C4-2B (cell line): ENCODE measurements at regions not wholly inside any gene's neighbourhood (a gene's known extent, or its start where the extent isn't known, plus 50 kb on each side); places are given as distances from the start of the nearest gene placed in this dataset.

ENCODE experiments used
- H3K27ac ChIP-seq: fragments of 450-650 bp; 2 replicates; pipeline ENCODE4 v1.5.1; 2017
- ZFX ChIP-seq: fragments of 450-650 bp; IDR thresholded peaks from 2 replicates; pipeline ENCODE4 v1.6.1; 2017
- TF ChIP-seq, protein P1 (sequence below): fragments of 450-650 bp; conservative IDR thresholded peaks from 2 replicates; pipeline ENCODE4 v1.5.1; 2017; ENCODE audit warnings: mild to moderate bottlenecking

DNA sequence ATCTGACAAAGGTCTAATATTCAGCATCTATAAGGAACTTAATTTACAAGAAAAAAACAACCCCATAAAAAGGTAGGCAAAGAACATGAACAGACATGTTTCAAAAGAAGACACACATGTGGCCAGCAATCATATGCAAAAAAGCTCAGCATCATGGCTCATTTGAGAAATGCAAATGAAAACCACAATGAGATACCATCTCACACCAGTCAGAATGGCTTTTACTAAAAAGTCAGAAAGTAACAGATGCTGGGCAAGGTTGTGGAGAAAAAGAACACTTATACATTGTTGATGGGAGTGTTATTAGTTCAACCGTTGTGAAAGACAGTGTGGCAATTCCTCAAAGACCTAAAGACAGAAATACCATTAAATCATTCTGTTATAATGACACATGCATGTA lies 289.9 kb upstream of the MMS22L start:
- TF ChIP-seq, protein P1, sequence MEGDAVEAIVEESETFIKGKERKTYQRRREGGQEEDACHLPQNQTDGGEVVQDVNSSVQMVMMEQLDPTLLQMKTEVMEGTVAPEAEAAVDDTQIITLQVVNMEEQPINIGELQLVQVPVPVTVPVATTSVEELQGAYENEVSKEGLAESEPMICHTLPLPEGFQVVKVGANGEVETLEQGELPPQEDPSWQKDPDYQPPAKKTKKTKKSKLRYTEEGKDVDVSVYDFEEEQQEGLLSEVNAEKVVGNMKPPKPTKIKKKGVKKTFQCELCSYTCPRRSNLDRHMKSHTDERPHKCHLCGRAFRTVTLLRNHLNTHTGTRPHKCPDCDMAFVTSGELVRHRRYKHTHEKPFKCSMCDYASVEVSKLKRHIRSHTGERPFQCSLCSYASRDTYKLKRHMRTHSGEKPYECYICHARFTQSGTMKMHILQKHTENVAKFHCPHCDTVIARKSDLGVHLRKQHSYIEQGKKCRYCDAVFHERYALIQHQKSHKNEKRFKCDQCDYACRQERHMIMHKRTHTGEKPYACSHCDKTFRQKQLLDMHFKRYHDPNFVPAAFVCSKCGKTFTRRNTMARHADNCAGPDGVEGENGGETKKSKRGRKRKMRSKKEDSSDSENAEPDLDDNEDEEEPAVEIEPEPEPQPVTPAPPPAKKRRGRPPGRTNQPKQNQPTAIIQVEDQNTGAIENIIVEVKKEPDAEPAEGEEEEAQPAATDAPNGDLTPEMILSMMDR = no peak
- TF ChIP-seq ZFX = no peak
- H3K27ac ChIP-seq = no peak overlapping the region

DNA sequence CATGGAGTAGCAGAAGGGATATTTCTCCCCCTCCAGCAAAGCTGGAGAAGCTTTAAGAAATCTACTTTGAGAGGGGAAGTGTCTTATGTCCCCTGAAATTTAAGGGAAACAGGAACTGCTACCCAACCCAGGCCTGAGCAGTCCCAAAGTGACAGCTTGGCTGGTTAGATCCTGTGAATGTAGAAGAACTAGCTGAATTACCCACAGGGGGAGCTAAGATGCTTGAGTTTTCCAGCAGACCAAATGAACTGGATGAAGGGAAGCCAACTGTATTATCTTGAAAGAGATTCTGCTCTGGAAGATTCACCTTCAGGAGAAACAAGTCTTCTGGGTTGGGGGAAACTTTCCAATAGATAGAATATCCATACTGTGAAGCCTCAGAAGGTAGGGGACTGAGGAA lies 303.3 kb upstream of the MMS22L start:
- TF ChIP-seq ZFX = no peak
- TF ChIP-seq, protein P1 = peak; percentile 25
- H3K27ac ChIP-seq = no peak overlapping the region

DNA sequence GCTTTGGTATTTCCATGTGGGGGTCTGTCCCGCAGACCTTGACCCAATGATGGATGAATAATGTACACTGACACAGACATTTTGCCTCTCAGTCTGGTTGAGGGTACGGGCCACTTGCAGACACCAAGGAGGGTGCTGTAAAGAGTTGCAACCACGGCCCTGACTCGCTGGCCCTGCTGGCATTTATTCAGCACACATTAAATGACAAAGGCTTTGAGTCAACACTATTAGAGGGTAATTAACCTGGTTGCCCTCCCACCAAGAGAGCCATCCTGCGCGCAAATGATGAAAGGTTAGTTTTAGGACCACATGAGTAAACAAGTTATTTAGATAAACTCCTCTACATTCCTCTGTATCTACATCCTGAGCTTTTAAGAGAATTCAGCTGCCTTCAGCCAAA lies 308.9 kb upstream of the MMS22L start:
- TF ChIP-seq, protein P1 = no peak
- no peak for TF ChIP-seq ZFX
- no peak overlapping the region for H3K27ac ChIP-seq

DNA sequence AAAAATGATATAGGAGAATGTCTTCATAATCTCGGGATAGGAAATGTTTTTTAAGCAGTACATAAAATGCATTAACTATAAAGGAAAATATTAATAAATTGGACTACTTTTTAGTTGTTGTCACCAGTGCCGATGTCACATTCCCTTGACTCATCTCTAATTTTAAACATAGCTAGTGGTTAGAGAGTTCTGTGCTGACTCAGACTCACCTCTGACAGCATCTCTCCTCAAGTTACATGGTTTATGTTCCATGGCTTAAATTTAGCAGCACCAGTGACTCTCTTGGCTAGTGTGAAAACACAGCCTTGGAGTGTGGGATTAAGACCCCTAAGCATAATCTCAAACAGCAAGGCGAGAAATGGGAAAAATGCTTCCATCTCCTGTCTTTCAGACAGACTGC lies 311.8 kb upstream of the MMS22L start:
- no peak overlapping the region for H3K27ac ChIP-seq

DNA sequence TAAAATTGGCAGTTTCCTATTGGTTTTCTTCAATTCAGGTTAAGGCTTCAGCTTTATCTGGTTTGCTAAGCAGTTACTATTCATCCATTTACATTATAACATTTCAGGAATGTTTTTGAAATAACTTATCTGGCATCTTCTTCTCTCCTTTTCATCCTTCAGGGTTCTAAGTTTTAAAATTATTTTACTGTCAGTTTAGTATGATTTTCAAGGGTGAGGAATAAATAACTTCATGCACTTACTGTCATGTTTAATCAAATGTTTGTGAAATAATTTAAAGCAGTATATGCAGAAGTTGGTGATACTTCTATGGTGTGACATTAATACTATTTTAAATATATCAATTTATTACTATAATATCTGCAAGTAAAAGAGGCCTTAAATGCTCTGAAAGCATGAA lies 338.1 kb upstream of the MMS22L start:
- TF ChIP-seq, protein P1 = no peak
- no peak for TF ChIP-seq ZFX

More for the DNA sequence above, 311.8 kb upstream of the MMS22L start:
- TF ChIP-seq ZFX = no peak
- TF ChIP-seq, protein P1 = no peak

DNA sequence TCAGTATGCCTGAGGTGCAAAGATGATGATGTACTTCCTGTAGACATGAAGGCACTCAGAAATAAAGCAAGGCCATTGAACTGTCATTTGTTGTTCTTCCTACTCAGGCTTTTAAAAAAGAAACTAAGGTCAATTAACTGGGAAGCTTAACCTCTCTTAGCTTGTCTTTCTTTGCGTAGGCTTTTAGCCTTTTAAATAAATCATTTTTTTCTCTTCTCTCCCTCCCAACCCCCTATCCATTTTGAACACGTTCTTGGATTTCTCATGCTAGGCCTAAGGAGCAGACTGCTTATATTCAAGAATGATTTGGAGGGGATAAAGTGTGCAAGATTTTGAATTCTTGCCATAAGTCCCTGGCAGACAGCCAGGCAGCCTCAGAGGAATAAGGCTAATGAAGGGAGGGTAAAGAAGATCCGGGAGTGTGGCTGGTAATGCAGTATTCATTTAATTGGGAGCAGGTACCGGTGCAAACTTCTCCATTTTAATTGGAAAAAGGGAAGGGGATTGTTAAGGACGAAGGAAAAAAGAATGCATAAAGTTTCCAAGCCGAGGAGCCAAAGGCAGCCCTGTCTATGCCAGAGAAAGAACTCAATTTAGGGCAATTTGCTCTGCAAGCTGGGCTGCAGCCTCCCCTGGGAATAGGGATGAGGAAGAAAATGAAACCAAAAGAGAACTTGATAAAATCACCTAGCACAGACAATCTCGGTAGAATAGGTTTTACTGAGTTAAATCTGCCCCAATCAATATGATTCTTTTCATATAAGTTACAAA lies 343.8 kb upstream of the MMS22L start:
- H3K27ac ChIP-seq = no peak overlapping the region
- no peak for TF ChIP-seq ZFX
- TF ChIP-seq, protein P1 = no peak

More for the DNA sequence above, 338.1 kb upstream of the MMS22L start:
- H3K27ac ChIP-seq = no peak overlapping the region

DNA sequence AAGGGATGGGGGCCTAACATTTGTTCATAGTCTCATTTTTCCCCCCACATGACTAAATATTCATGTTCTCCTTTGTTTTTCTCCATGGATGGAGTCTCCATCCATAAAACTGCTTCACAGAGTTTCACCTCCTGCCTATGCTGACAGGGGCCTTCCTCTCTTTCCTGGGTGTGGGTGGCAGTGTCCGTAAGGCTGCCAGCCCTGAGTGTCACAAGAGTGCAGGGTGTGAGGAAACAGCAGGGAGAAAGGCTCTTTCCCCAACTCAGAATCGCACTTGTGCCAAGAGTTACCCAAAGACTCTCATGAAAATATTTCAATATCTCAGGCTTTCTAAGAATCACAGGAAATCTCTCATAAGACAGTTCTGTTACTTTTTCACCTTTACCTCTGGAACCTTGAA lies 346.2 kb upstream of the MMS22L start:
- no peak overlapping the region for H3K27ac ChIP-seq
- TF ChIP-seq ZFX = no peak
- TF ChIP-seq, protein P1 = no peak
